ENCODE measurements at regions not wholly inside any gene's neighbourhood (a gene's known extent, or its start where the extent isn't known, plus 50 kb on each side); places are given as distances from the start of the nearest gene placed in this dataset.

DNA sequence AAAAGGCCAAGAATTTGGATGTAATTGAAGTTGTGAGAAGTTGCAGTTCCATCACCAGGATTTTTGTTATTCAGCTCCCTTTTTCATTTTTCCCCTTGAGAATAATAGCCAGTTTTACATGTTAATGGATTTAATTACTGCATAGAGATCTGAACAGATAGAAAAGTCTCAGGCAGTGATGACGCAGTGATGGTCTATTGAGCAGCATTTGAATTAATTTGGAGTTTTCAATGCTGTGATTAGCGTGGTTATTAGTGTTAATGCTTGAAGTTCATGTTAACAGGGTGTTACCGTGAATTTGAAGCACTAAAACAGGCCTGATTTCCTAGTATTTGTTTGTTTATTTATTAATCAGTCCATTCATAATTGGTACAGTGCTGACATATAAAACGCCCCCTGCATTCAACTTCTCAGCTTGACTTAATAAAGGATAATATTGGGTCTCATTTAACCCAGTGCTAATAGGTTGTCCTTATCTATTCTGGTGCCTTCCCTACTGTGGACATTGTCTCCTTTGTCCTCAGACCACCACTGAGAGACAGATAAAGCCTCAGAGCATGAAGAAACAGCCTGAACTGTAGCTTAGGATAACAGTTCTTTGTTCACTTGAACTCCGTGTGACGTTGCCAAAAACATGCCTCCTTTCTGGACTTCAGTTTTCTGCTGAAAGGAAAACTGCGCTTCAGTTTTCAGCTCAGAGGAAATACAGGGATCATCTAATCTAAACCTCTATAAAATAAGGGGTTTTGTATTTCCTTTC is 82.4 kb downstream of the RTP4 start:
- Histone ChIP-seq H3K36me3 (ENCODE audit: control insufficient read depth in 2 of 2, extremely low read depth in 1 of 2, insufficient read depth in 2 of 2, low read length in 2 of 2) (no peaks in the 10 kb centered on the region), H4K20me1 (ENCODE audit: control insufficient read depth, extremely low read depth, insufficient read depth, low read length) (no peaks in the 10 kb centered on the region), H3K4me3 (ENCODE audit: control insufficient read depth in 2 of 3, extremely low read depth in 1 of 3, insufficient read depth in 2 of 3, low read depth in 1 of 3, low read length in 3 of 3) (no peak overlapping the region), H3K9me1 (ENCODE audit: control insufficient read depth, extremely low read depth, insufficient read depth, low read length) (no peaks in the 10 kb centered on the region), H2AFZ (ENCODE audit: control insufficient read depth, low read length) (no peak overlapping the region), H3K9me3 (ENCODE audit: control insufficient read depth, low read depth, low read length) (no peaks in the 10 kb centered on the region), H3K27me3 (ENCODE audit: control insufficient read depth, extremely low read depth, insufficient read depth, low read length) (no peaks in the 10 kb centered on the region), H3K79me2 (ENCODE audit: control insufficient read depth, insufficient read depth, low read length) (no peaks in the 10 kb centered on the region), H3K4me1 (ENCODE audit: control insufficient read depth, extremely low read depth, insufficient read depth, low read length) (no peaks in the 10 kb centered on the region), H3K4me2 (ENCODE audit: control insufficient read depth, extremely low read depth, insufficient read depth, low read depth, low read length) (no peak overlapping the region), H3K27ac (ENCODE audit: control insufficient read depth, insufficient read depth, low read length) (no peak overlapping the region), H3K9ac (ENCODE audit: control insufficient read depth, extremely low read depth, insufficient read depth, low read length) (no peak overlapping the region)
- FAIRE-seq = no peak
- no peak for DNase-seq (ENCODE audit: low read depth, low spot score)
- dilution Hi-C loops (cut with MboI; ENCODE audit: extremely low pct_ligation_motif_present, low sequenced_read_pairs) = no loop called here
- TF ChIP-seq EZH2 (IDR thresholded peaks at IDR 0.05; ENCODE audit: low read length) = no peak
- TF ChIP-seq, protein P1, sequence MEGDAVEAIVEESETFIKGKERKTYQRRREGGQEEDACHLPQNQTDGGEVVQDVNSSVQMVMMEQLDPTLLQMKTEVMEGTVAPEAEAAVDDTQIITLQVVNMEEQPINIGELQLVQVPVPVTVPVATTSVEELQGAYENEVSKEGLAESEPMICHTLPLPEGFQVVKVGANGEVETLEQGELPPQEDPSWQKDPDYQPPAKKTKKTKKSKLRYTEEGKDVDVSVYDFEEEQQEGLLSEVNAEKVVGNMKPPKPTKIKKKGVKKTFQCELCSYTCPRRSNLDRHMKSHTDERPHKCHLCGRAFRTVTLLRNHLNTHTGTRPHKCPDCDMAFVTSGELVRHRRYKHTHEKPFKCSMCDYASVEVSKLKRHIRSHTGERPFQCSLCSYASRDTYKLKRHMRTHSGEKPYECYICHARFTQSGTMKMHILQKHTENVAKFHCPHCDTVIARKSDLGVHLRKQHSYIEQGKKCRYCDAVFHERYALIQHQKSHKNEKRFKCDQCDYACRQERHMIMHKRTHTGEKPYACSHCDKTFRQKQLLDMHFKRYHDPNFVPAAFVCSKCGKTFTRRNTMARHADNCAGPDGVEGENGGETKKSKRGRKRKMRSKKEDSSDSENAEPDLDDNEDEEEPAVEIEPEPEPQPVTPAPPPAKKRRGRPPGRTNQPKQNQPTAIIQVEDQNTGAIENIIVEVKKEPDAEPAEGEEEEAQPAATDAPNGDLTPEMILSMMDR (optimal IDR thresholded peaks at IDR 0.05 in 1 of 3, IDR thresholded peaks at IDR 0.05 in 1 of 3, conservative IDR thresholded peaks at IDR 0.05 in 1 of 3; ENCODE audit: extremely low read depth in 1 of 3, insufficient read depth in 2 of 3, low read length in 3 of 3) = no peak

DNA sequence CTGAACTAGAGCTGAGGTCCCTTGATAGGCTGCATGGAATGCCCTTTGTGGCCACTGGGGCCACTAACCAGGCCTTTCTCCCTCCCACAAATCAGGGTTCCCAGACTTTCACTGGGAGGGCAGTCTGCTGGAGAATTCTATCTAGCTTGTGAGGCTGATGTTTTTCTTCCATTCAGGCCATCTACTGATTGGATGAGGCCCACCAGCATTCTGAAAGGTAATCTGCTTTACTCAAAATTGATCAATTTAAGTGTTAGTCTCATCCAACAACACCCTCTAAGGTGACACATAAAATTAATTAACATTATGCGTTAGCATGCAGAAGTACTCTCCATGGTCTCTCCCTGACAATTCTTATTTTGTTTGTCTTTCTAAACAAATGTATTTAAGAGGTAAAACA is 80.5 kb downstream of the RTP4 start:
- no peaks in the 10 kb centered on the region for H3K9me1 ChIP-seq (ENCODE audit: control insufficient read depth, extremely low read depth, insufficient read depth, low read length)
- no peaks in the 10 kb centered on the region for H3K27me3 ChIP-seq (ENCODE audit: control insufficient read depth, extremely low read depth, insufficient read depth, low read length)
- no peaks in the 10 kb centered on the region for H3K79me2 ChIP-seq (ENCODE audit: control insufficient read depth, insufficient read depth, low read length)
- H4K20me1 ChIP-seq (ENCODE audit: control insufficient read depth, extremely low read depth, insufficient read depth, low read length) = no peaks in the 10 kb centered on the region
- no peaks in the 10 kb centered on the region for H3K4me1 ChIP-seq (ENCODE audit: control insufficient read depth, extremely low read depth, insufficient read depth, low read length)
- TF ChIP-seq EZH2 (IDR thresholded peaks at IDR 0.05; ENCODE audit: low read length) = no peak
- TF ChIP-seq, protein P1 (optimal IDR thresholded peaks at IDR 0.05 in 1 of 3, IDR thresholded peaks at IDR 0.05 in 1 of 3, conservative IDR thresholded peaks at IDR 0.05 in 1 of 3; ENCODE audit: extremely low read depth in 1 of 3, insufficient read depth in 2 of 3, low read length in 3 of 3) = no peak
- H3K27ac ChIP-seq (ENCODE audit: control insufficient read depth, insufficient read depth, low read length) = no peak overlapping the region
- no peaks in the 10 kb centered on the region for H3K9me3 ChIP-seq (ENCODE audit: control insufficient read depth, low read depth, low read length)
- no peak overlapping the region for H3K4me3 ChIP-seq (ENCODE audit: control insufficient read depth in 2 of 3, extremely low read depth in 1 of 3, insufficient read depth in 2 of 3, low read depth in 1 of 3, low read length in 3 of 3)
- dilution Hi-C loops (cut with MboI; ENCODE audit: extremely low pct_ligation_motif_present, low sequenced_read_pairs) = no loop called here
- FAIRE-seq = no peak
- no peak overlapping the region for H3K4me2 ChIP-seq (ENCODE audit: control insufficient read depth, extremely low read depth, insufficient read depth, low read depth, low read length)
- H3K9ac ChIP-seq (ENCODE audit: control insufficient read depth, extremely low read depth, insufficient read depth, low read length) = no peak overlapping the region
- DNase-seq (ENCODE audit: low read depth, low spot score) = no peak
- H3K36me3 ChIP-seq (ENCODE audit: control insufficient read depth in 2 of 2, extremely low read depth in 1 of 2, insufficient read depth in 2 of 2, low read length in 2 of 2) = no peaks in the 10 kb centered on the region
- H2AFZ ChIP-seq (ENCODE audit: control insufficient read depth, low read length) = no peak overlapping the region

Measured in keratinocyte (primary cell).